Right lobe of liver (tissue), 4 donors: ENCODE measurements at regions not wholly inside any gene's neighbourhood (a gene's known extent, or its start where the extent isn't known, plus 50 kb on each side); places are given as distances from the start of the nearest gene placed in this dataset.

ENCODE experiments used
- CTCF ChIP-seq, 4 donors: fragments of 200-600 bp in 3 of 4; fragments of 450-650 bp in 1 of 4; IDR thresholded peaks; one replicate each; pipeline versions ENCODE4 v1.5.1 to v1.8.0; 2016 to 2022; ENCODE audit warnings: antibody characterized with exemption in 4 of 4, mild to moderate bottlenecking in 2 of 4
- POLR2A ChIP-seq: fragments of 450-650 bp; IDR thresholded peaks from one replicate; pipeline ENCODE4 v1.6.1; 2017; ENCODE audit warnings: antibody characterized with exemption, mild to moderate bottlenecking
- donor health status: DM: no; HTN: no; CAD: no.
- donor health status: DM: no; HTN: no; CAD: no.
- donor health status: DM: no; HTN: yes; CAD: no.

DNA sequence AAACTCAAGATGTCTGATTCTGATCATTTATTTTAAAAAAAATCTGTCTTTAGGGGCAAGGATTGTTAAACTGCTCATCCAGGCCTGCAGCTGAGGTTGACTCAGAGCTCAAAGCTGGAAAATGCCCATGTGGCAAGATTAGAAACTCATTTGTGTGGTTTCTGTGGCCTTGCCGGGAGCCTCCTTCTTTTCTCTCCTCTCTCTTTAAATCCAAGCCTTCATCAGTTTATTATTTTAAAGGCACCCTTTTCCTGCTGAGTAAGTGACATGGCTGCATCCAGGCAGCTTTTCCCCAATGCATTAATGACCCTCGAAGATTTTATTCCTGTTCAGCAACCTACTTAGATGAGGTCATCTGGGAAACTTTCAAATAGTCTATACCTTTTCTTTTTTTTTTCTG is 221.3 kb upstream of the CDIN1 start:
- TF ChIP-seq CTCF (IDR thresholded peaks at IDR 0.05): no peak
- no peak for TF ChIP-seq POLR2A
